Uterus (tissue), 3 donors: ENCODE measurements at regions not wholly inside any gene's neighbourhood (a gene's known extent, or its start where the extent isn't known, plus 50 kb on each side); places are given as distances from the start of the nearest gene placed in this dataset.

Experiments used
- DNase-seq, 2 donors: peaks; one replicate each; pipeline ENCODE4 v3.0.0-alpha.2; 2019 to 2020
- H3K27ac ChIP-seq, 2 donors: fragments of 200-600 bp; sonication (generic); 1 replicate in 1 of 2; 2 replicates in 1 of 2; pipeline ENCODE4 v1.5.1; 2016 to 2018
- H3K27me3 ChIP-seq, 2 donors: fragments of 200-600 bp; sonication (generic); one replicate each; pipeline ENCODE4 v1.5.1; 2018 to 2019; ENCODE audit warnings: control low read depth in 1 of 2
- H3K36me3 ChIP-seq, 2 donors: fragments of 200-600 bp; sonication (generic); one replicate each; pipeline ENCODE4 v1.5.1; 2019; ENCODE audit warnings: control low read depth in 1 of 2
- H3K4me1 ChIP-seq, 2 donors: fragments of 200-600 bp; sonication (generic); one replicate each; pipeline ENCODE4 v1.5.1; 2018 to 2019; ENCODE audit warnings: control low read depth in 1 of 2
- H3K4me3 ChIP-seq, 2 donors: fragments of 200-600 bp; sonication (generic); 1 replicate in 1 of 2; 2 replicates in 1 of 2; pipeline ENCODE4 v1.5.1; 2018 to 2019; ENCODE audit warnings: mild to moderate bottlenecking in 1 of 2
- H3K9me3 ChIP-seq, 2 donors: fragments of 200-600 bp; sonication (generic); one replicate each; pipeline ENCODE4 v1.5.1; 2019; ENCODE audit warnings: control low read depth in 1 of 2
- CTCF ChIP-seq, 4 experiments: fragments of 200-600 bp in 2 of 4; fragments of 450-650 bp in 2 of 4; sonication (generic) in 2 of 4; IDR thresholded peaks; one replicate each; pipeline ENCODE4 v1.5.1; 2016 to 2019; ENCODE audit warnings: antibody characterized with exemption in 4 of 4, mild to moderate bottlenecking in 2 of 4, moderate library complexity in 1 of 4
- POLR2A ChIP-seq, 2 donors: fragments of 450-650 bp; IDR thresholded peaks; one replicate each; pipeline ENCODE4 v1.6.1; 2016; ENCODE audit warnings: antibody characterized with exemption in 2 of 2, mild to moderate bottlenecking in 1 of 2, moderate library complexity in 1 of 2
- intact Hi-C: fragments of 100-400 bp; cut with DNase I; formaldehyde crosslinking; loops from one replicate; pipeline ENCODE4 v1.15.1; 2023; ENCODE audit warnings: low total_unique reads
- donor health status: DM: yes; HTN: yes; CAD: no.

GRCh38 chr6:91428296-91428695 lies 841.4 kb upstream of the MAP3K7 start:
- no peaks in the 10 kb centered on the region for H3K9me3 ChIP-seq
- H3K27ac ChIP-seq = no peak overlapping the region
- intact Hi-C loops = no loop called here
- no peak for DNase-seq
- no peak overlapping the region for H3K4me3 ChIP-seq
- no peaks in the 10 kb centered on the region for H3K4me1 ChIP-seq
- H3K27me3 ChIP-seq = no peaks in the 10 kb centered on the region
- TF ChIP-seq POLR2A (IDR thresholded peaks at IDR 0.05) (no peak), CTCF (IDR thresholded peaks at IDR 0.05) (no peak)
- H3K36me3 ChIP-seq = no peaks in the 10 kb centered on the region

- Histone ChIP-seq H3K27ac (no peak overlapping the region), H3K9me3 (no peaks in the 10 kb centered on the region), H3K27me3 (no peaks in the 10 kb centered on the region), H3K36me3 (no peaks in the 10 kb centered on the region), H3K4me1 (no peaks in the 10 kb centered on the region), H3K4me3 (no peak overlapping the region)
- TF ChIP-seq CTCF (IDR thresholded peaks at IDR 0.05) (no peak), POLR2A (IDR thresholded peaks at IDR 0.05) (no peak)
- no peak for DNase-seq
- intact Hi-C loops = no loop called here
These were observed 833.4 kb upstream of the MAP3K7 start for GRCh38 chr6:91420243-91420642.

- Histone ChIP-seq H3K4me1 (no peaks in the 10 kb centered on the region), H3K27ac (no peak overlapping the region), H3K36me3 (no peaks in the 10 kb centered on the region), H3K4me3 (no peak overlapping the region), H3K27me3 (no peaks in the 10 kb centered on the region), H3K9me3 (no peaks in the 10 kb centered on the region)
- no peak for DNase-seq
- intact Hi-C loops = no loop called here
- TF ChIP-seq POLR2A (IDR thresholded peaks at IDR 0.05) (no peak), CTCF (IDR thresholded peaks at IDR 0.05) (no peak)
These were observed 828.2 kb upstream of the MAP3K7 start for GRCh38 chr6:91415031-91415605.

GRCh38 chr6:91412532-91412931 lies 825.7 kb upstream of the MAP3K7 start:
- no peak overlapping the region for H3K4me3 ChIP-seq
- no peak overlapping the region for H3K27ac ChIP-seq
- no peaks in the 10 kb centered on the region for H3K4me1 ChIP-seq
- H3K9me3 ChIP-seq = no peaks in the 10 kb centered on the region
- no peak for DNase-seq
- TF ChIP-seq POLR2A (IDR thresholded peaks at IDR 0.05) = no peak
- no peak for TF ChIP-seq CTCF (IDR thresholded peaks at IDR 0.05)
- no peaks in the 10 kb centered on the region for H3K27me3 ChIP-seq
- H3K36me3 ChIP-seq = no peaks in the 10 kb centered on the region
- intact Hi-C loops = no loop called here

- H3K4me3 ChIP-seq = no peak overlapping the region
- no peak overlapping the region for H3K27ac ChIP-seq
- DNase-seq = no peak
- TF ChIP-seq POLR2A (IDR thresholded peaks at IDR 0.05) = no peak
- no peak for TF ChIP-seq CTCF (IDR thresholded peaks at IDR 0.05)
- H3K9me3 ChIP-seq = no peaks in the 10 kb centered on the region
- no peaks in the 10 kb centered on the region for H3K36me3 ChIP-seq
- intact Hi-C loops = no loop called here
- no peaks in the 10 kb centered on the region for H3K4me1 ChIP-seq
- H3K27me3 ChIP-seq = no peaks in the 10 kb centered on the region
These were observed 820.8 kb upstream of the MAP3K7 start for GRCh38 chr6:91407706-91408105.
